Cardiac fibroblast (primary cell): ENCODE measurements at regions not wholly inside any gene's neighbourhood (a gene's known extent, or its start where the extent isn't known, plus 50 kb on each side); places are given as distances from the start of the nearest gene placed in this dataset.
A peak's percentile ranks its signal among the peaks of the same experiment; 100 is the strongest.

Experiments
- DNase-seq, 2 donors: peaks; one replicate each; pipeline versions ENCODE4 v3.0.0 to v3.0.0-alpha.2; 2010; ENCODE audit warnings: low read depth in 2 of 2
- H3K4me3 ChIP-seq, 2 donors: replicated peaks in 1 of 2; 1 replicate in 1 of 2; 2 replicates in 1 of 2; pipeline ENCODE4 v1.5.1; 2011; ENCODE audit warnings: low read depth in 2 of 2, low read length in 2 of 2, mild to moderate bottlenecking in 2 of 2, moderate library complexity in 1 of 2
- TF ChIP-seq, protein P1 (sequence below): IDR thresholded peaks from one replicate; pipeline ENCODE4 v1.5.1; 2011; ENCODE audit warnings: low read depth, mild to moderate bottlenecking, low read length, inconsistent platforms

DNA sequence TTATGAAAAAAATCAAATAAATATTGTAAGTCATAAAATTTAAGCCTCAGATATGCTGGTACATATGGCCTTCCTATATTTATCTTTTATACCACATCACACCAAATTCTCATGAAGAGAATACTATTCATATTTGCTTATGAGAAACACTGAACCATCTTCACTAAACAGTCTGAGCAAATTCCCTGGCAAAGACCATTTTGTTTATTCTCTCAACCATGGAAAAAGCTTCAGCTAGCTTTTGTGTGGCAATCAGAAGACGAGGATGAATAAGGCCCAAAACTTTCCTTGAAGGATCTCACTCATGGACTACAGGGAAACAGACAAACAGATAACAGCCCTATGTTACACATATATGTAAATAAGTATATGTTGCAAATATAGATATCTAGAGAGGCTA, 252.1 kb downstream of the TMX3 start:
- DNase-seq, result no peak
- TF ChIP-seq, protein P1, sequence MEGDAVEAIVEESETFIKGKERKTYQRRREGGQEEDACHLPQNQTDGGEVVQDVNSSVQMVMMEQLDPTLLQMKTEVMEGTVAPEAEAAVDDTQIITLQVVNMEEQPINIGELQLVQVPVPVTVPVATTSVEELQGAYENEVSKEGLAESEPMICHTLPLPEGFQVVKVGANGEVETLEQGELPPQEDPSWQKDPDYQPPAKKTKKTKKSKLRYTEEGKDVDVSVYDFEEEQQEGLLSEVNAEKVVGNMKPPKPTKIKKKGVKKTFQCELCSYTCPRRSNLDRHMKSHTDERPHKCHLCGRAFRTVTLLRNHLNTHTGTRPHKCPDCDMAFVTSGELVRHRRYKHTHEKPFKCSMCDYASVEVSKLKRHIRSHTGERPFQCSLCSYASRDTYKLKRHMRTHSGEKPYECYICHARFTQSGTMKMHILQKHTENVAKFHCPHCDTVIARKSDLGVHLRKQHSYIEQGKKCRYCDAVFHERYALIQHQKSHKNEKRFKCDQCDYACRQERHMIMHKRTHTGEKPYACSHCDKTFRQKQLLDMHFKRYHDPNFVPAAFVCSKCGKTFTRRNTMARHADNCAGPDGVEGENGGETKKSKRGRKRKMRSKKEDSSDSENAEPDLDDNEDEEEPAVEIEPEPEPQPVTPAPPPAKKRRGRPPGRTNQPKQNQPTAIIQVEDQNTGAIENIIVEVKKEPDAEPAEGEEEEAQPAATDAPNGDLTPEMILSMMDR, result no peak
- H3K4me3 ChIP-seq, result no peak overlapping the region

DNA sequence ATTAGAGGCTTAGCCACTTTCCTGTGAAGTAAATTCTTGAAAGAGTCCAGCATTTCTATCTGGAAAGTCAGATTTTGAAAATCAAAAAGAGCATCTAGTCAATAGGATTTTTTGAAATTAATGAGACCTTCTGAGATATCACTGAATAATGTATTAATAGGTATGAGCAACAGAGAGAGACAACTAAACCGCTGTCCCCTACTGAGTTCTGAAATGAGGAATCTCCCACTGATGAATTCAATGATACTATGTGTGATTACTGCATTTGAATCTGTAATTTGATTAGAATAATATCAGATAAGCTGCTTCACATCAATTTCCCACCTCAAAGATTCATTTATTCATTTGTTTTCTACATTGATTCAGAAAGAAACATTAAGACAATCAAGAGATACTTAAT, 252.8 kb downstream of the TMX3 start:
- H3K4me3 ChIP-seq, result no peak overlapping the region
- TF ChIP-seq, protein P1, result no peak

DNA sequence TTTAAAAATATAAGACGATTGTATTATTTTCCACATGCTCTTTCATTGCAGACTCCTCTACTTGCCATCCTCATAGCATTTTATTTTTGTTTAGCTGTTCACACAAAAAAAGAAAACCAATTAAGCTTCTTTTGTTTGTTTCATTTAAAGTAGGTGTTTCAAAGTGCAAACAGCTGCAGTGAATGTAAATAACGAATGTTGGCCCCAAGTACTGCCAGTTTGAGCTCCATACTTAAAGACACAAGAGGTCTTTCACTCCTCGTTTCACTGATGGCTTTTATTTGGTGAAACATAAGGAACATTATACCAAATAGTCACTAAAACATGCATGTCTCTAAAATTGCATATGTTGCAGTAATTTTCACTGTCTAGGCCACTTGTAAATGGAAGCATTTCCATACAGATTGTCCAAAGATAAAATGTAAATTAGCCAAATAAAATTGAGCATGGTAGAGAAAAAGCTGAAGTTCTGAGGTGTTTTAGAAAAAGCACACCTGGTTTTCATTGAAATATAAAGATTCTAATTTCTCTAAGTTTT, 253.4 kb downstream of the TMX3 start:
- no peak for DNase-seq
- TF ChIP-seq, protein P1, result no peak
- H3K4me3 ChIP-seq, result no peak overlapping the region

More for the DNA sequence above, 252.8 kb downstream of the TMX3 start:
- no peak for DNase-seq

DNA sequence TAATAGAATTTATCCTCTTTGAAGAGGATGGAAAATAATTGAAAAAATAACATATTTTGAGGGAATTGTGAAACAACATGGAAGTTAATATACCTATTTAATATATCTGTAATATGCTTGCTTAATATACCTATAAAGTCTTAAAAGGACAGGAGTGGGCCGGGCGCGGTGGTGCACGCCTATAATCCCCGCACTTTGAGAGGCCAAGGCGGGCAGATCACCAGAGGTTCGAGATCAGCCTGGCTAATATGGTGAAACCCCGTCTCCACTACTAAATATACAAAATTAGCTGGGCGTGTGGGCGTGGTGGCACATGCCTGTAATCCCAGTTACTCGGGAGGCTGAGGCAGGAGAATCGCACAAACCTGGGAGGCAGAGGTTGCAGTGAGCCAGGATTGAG, 254.9 kb downstream of the TMX3 start:
- no peak for DNase-seq
- TF ChIP-seq, protein P1, result no peak
- no peak overlapping the region for H3K4me3 ChIP-seq

DNA sequence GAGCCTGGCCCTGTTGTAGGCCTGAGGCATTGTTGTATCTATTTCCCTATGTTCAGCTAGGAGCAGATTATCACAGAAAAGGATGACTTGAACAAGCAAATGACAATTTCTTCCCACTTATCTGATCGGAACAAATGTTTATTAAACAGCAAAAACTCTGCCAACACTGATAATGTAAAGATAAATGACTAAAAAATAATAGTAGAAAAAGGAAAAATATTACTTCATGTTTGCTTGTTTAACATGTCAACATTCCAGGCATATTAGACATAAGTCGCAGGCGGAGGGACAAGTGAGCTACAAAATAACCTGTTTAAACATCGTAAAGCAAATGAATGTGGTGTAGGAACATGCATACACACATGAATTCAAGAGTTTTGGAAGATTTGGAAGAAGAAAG, 257.9 kb downstream of the TMX3 start:
- H3K4me3 ChIP-seq, result no peak overlapping the region
- TF ChIP-seq, protein P1, result no peak
- DNase-seq, result peak in 1 of 2 donors; percentile 48

DNA sequence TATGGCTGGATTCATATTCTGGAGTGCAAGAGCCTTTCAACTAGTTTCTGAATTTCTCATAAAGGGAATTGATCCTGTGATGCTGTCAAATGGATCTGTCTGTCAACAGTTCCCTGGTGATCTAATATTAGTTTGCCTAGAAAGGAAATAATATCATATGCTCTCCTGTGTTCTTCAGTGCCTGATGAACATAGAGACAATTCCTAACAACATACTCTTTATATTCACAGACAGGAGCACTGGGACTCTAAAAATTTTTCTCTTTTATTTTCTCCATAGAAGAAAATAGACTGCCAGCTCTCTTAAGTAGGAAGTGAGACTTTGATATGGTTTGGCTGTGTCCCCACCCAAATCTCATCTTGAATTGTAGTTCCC, 259.7 kb downstream of the TMX3 start:
- DNase-seq, result no peak
- TF ChIP-seq, protein P1, result no peak
- no peak overlapping the region for H3K4me3 ChIP-seq
